Ascending aorta (tissue), 2 donors: ENCODE measurements at regions not wholly inside any gene's neighbourhood (a gene's known extent, or its start where the extent isn't known, plus 50 kb on each side); places are given as distances from the start of the nearest gene placed in this dataset.

Experiments used
- DNase-seq, 2 donors: peaks; one replicate each; pipeline ENCODE4 v3.0.0-alpha.2; 2019; ENCODE audit warnings: low spot score in 2 of 2
- H3K27ac ChIP-seq, 2 donors: fragments of 200-600 bp; sonication (generic); one replicate each; pipeline ENCODE4 v1.5.1; 2016 to 2017; ENCODE audit warnings: mild to moderate bottlenecking in 1 of 2
- H3K27me3 ChIP-seq: fragments of 200-600 bp; sonication (generic); one replicate; pipeline ENCODE4 v1.5.1; 2017
- H3K36me3 ChIP-seq, 2 donors: fragments of 200-600 bp; sonication (generic); one replicate each; pipeline ENCODE4 v1.5.1; 2016
- H3K4me1 ChIP-seq, 2 donors: fragments of 200-600 bp; sonication (generic); one replicate each; pipeline ENCODE4 v1.5.1; 2016 to 2017; ENCODE audit warnings: mild to moderate bottlenecking in 1 of 2
- H3K4me3 ChIP-seq, 2 donors: fragments of 200-600 bp; sonication (generic); one replicate each; pipeline ENCODE4 v1.5.1; 2016 to 2017; ENCODE audit warnings: mild to moderate bottlenecking in 1 of 2
- H3K9me3 ChIP-seq, 2 donors: fragments of 200-600 bp; sonication (generic); one replicate each; pipeline ENCODE4 v1.5.1; 2016
- intact Hi-C: fragments of 100-400 bp; cut with DNase I; formaldehyde crosslinking; loops from one replicate; pipeline ENCODE4 v1.15.1; 2023
- TF ChIP-seq, protein P1 (sequence below), 3 experiments: fragments of 200-600 bp in 2 of 3; fragments of 450-650 bp in 1 of 3; sonication (generic) in 2 of 3; IDR thresholded peaks; one replicate each; pipeline ENCODE4 v1.5.1; 2016 to 2019; ENCODE audit warnings: antibody characterized with exemption in 3 of 3, mild to moderate bottlenecking in 1 of 3, moderate library complexity in 1 of 3

DNA sequence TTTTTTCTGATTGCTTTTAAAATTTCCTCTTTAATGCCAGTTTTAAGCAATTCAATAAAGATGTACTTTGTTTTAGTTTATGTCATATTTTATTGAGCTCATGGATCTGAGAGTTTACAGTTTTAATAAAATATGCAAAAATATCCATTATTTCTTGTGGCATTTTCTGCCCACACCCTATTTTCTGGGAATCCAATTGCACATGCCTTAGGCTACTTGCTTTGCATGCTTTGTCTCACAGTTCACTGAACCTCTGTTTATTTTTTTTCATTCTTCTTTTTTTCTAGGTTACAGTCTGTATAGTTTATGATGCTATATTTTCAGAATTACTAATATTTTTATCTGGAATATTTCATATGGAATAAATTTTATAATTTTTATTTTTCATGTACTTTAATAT is 1258.0 kb downstream of the FSCB start:
- Histone ChIP-seq H3K27ac (no peak overlapping the region), H3K27me3 (no peaks in the 10 kb centered on the region), H3K4me1 (no peaks in the 10 kb centered on the region), H3K4me3 (no peak overlapping the region), H3K9me3 (no peaks in the 10 kb centered on the region), H3K36me3 (no peaks in the 10 kb centered on the region)
- intact Hi-C loops, result no loop called here
- TF ChIP-seq, protein P1, sequence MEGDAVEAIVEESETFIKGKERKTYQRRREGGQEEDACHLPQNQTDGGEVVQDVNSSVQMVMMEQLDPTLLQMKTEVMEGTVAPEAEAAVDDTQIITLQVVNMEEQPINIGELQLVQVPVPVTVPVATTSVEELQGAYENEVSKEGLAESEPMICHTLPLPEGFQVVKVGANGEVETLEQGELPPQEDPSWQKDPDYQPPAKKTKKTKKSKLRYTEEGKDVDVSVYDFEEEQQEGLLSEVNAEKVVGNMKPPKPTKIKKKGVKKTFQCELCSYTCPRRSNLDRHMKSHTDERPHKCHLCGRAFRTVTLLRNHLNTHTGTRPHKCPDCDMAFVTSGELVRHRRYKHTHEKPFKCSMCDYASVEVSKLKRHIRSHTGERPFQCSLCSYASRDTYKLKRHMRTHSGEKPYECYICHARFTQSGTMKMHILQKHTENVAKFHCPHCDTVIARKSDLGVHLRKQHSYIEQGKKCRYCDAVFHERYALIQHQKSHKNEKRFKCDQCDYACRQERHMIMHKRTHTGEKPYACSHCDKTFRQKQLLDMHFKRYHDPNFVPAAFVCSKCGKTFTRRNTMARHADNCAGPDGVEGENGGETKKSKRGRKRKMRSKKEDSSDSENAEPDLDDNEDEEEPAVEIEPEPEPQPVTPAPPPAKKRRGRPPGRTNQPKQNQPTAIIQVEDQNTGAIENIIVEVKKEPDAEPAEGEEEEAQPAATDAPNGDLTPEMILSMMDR (IDR thresholded peaks at IDR 0.05), result no peak
- no peak for DNase-seq

- TF ChIP-seq, protein P1 (IDR thresholded peaks at IDR 0.05), result no peak
- no peak for DNase-seq
- intact Hi-C loops, result no loop called here
- H3K27ac ChIP-seq, result no peak overlapping the region
- no peaks in the 10 kb centered on the region for H3K4me1 ChIP-seq
- no peaks in the 10 kb centered on the region for H3K9me3 ChIP-seq
- no peaks in the 10 kb centered on the region for H3K36me3 ChIP-seq
- no peak overlapping the region for H3K4me3 ChIP-seq
- no peaks in the 10 kb centered on the region for H3K27me3 ChIP-seq
These were observed 1259.2 kb downstream of the FSCB start for GRCh38 chr14:43247877-43248276.

DNA sequence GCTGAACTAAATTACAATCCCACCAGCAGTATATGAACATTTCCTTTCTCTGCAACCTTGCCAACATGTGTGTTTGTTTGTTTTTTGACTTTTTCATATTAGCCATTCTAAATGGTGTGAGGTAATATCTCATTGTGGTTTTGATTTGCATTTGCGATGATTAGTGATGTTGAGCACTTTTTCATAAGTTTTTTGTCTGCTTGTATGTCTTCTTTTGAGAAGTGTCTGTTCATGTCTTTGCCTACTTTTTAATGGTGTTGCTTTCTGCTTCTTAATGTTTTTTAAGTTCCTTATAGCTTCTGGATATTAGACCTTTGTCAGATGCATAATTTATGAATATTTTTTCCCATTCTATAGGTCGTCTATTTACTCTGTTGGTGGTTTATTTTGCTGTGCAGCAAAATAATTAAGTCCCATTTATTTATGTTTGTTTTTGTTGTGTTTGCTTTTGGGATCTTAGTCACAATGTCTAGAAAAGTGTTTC is 1262.9 kb downstream of the FSCB start:
- intact Hi-C loops, result no loop called here
- Histone ChIP-seq H3K36me3 (no peaks in the 10 kb centered on the region), H3K4me1 (no peaks in the 10 kb centered on the region), H3K27me3 (no peaks in the 10 kb centered on the region), H3K4me3 (no peak overlapping the region), H3K9me3 (no peaks in the 10 kb centered on the region), H3K27ac (no peak overlapping the region)
- DNase-seq, result no peak
- TF ChIP-seq, protein P1 (IDR thresholded peaks at IDR 0.05), result no peak

- no peak for DNase-seq
These were observed 1263.9 kb downstream of the FSCB start for GRCh38 chr14:43243168-43243567.

GRCh38 chr14:43232261-43232660 is 1274.8 kb downstream of the FSCB start:
- Histone ChIP-seq H3K4me1 (no peaks in the 10 kb centered on the region), H3K27ac (no peak overlapping the region), H3K36me3 (no peaks in the 10 kb centered on the region), H3K27me3 (no peaks in the 10 kb centered on the region), H3K9me3 (no peaks in the 10 kb centered on the region), H3K4me3 (no peak overlapping the region)
- TF ChIP-seq, protein P1 (IDR thresholded peaks at IDR 0.05), result no peak
- intact Hi-C loops, result no loop called here
- DNase-seq, result no peak

More at GRCh38 chr14:43243168-43243567, 1263.9 kb downstream of the FSCB start:
- no peak overlapping the region for H3K4me3 ChIP-seq
- TF ChIP-seq, protein P1 (IDR thresholded peaks at IDR 0.05), result no peak
- H3K9me3 ChIP-seq, result no peaks in the 10 kb centered on the region
- no peaks in the 10 kb centered on the region for H3K4me1 ChIP-seq
- no peaks in the 10 kb centered on the region for H3K27me3 ChIP-seq
- intact Hi-C loops, result no loop called here
- no peaks in the 10 kb centered on the region for H3K36me3 ChIP-seq
- no peak overlapping the region for H3K27ac ChIP-seq

- H3K36me3 ChIP-seq, result no peaks in the 10 kb centered on the region
- no peaks in the 10 kb centered on the region for H3K4me1 ChIP-seq
- H3K27ac ChIP-seq, result no peak overlapping the region
- no peak for DNase-seq
- H3K9me3 ChIP-seq, result no peaks in the 10 kb centered on the region
- intact Hi-C loops, result no loop called here
- TF ChIP-seq, protein P1 (IDR thresholded peaks at IDR 0.05), result no peak
- no peak overlapping the region for H3K4me3 ChIP-seq
- H3K27me3 ChIP-seq, result no peaks in the 10 kb centered on the region
These were observed 1291.6 kb downstream of the FSCB start for GRCh38 chr14:43215524-43215923.
